ENCODE measurements at regions not wholly inside any gene's neighbourhood (a gene's known extent, or its start where the extent isn't known, plus 50 kb on each side); places are given as distances from the start of the nearest gene placed in this dataset.

DNA sequence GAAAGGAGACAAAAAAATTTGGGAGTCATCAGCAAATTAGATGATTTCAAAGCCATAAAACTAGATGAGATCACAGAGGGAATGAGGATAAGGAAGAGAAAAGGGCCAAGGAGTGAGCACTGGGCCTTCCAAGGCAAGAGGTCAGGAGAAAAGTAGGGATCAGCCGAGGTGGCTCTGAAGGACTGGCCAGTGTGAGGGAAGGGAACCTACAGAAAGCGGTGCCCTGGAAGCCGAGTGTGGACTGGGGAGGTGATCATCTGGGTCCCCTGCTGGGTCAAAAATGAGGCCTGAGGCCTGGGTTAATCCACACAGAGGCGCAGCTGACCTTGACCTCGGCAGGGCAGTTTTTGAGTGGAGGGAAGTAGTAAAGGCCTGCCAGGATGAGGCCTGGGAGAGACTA, 133.8 kb downstream of the SMIM20 start:
- TF ChIP-seq, protein P1, sequence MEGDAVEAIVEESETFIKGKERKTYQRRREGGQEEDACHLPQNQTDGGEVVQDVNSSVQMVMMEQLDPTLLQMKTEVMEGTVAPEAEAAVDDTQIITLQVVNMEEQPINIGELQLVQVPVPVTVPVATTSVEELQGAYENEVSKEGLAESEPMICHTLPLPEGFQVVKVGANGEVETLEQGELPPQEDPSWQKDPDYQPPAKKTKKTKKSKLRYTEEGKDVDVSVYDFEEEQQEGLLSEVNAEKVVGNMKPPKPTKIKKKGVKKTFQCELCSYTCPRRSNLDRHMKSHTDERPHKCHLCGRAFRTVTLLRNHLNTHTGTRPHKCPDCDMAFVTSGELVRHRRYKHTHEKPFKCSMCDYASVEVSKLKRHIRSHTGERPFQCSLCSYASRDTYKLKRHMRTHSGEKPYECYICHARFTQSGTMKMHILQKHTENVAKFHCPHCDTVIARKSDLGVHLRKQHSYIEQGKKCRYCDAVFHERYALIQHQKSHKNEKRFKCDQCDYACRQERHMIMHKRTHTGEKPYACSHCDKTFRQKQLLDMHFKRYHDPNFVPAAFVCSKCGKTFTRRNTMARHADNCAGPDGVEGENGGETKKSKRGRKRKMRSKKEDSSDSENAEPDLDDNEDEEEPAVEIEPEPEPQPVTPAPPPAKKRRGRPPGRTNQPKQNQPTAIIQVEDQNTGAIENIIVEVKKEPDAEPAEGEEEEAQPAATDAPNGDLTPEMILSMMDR (IDR thresholded peaks at IDR 0.05) = no peak
- TF ChIP-seq POLR2A (IDR thresholded peaks at IDR 0.05) = no peak

Measured in heart left ventricle (tissue), 13 donors.